A549 (cell line): ENCODE measurements at regions not wholly inside any gene's neighbourhood (a gene's known extent, or its start where the extent isn't known, plus 50 kb on each side); places are given as distances from the start of the nearest gene placed in this dataset.

ENCODE experiments used
- CEBPB ChIP-seq, 2 experiments: fragments of >200 bp in 1 of 2; sonication (Bioruptor Twin) in 1 of 2; formaldehyde crosslinking in 1 of 2; IDR thresholded peaks; 2 replicates each; pipeline ENCODE4 v1.6.1; 2012 to 2016
- EP300 ChIP-seq, 2 experiments: fragments of >200 bp; sonication (Bioruptor Twin); formaldehyde crosslinking; IDR thresholded peaks; 2 replicates in 1 of 2; 3 replicates in 1 of 2; pipeline ENCODE4 v1.6.1; 2016 to 2017
- MAZ ChIP-seq: fragments of 150-350 bp; IDR thresholded peaks from 2 replicates; pipeline ENCODE4 v1.6.1; 2014; ENCODE audit warnings: antibody characterized with exemption, low read depth, low read length, borderline replicate concordance
- NFE2L2 ChIP-seq: fragments of 150-350 bp; conservative IDR thresholded peaks from 2 replicates; pipeline ENCODE4 v1.6.1; 2014; ENCODE audit warnings: low read length
- POLR2A ChIP-seq: IDR thresholded peaks from 2 replicates; pipeline ENCODE4 v1.6.1; 2012; ENCODE audit warnings: mild to moderate bottlenecking, low read length
- ZSCAN20 ChIP-seq: fragments of 250-450 bp; sonication (Bioruptor Pico); IDR thresholded peaks from 2 replicates; pipeline ENCODE4 v1.8.0; 2022; ENCODE audit warnings: mild to moderate bottlenecking, moderate library complexity
- TF ChIP-seq, protein P1 (sequence below): fragments of >200 bp; sonication (Bioruptor Twin); formaldehyde crosslinking; IDR thresholded peaks from 3 replicates; pipeline ENCODE4 v1.5.1; 2016
- TF ChIP-seq, protein P2 (sequence below): fragments of >200 bp; sonication (Bioruptor Twin); formaldehyde crosslinking; IDR thresholded peaks from 3 replicates; pipeline ENCODE4 v1.6.1; 2016
- TF ChIP-seq, protein P3 (sequence below): fragments of 150-350 bp; IDR thresholded peaks from 2 replicates; pipeline ENCODE4 v1.6.1; 2014; ENCODE audit warnings: low read depth, mild to moderate bottlenecking, low read length
- TF ChIP-seq, protein P4 (sequence below): IDR thresholded peaks from 2 replicates; pipeline ENCODE4 v1.6.1; 2012

DNA sequence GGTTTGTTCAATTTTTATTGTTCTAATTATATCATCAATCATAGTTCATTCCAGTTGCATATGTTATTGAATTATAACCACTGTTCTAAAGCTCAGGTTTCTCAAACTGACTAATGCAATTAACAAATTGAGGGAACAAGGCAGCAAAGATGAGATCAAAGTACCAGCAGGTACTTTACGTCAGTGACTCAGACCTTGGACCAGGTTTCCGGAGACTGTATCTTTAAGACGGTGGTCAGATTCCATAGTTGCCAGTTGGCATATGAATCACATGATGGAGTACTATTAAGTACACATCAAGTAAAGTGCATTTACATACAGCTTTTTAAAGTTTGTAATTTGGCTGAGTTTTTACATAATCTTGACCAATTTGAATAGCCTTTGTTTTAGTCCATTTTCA, 583.6 kb upstream of the ROBO2 start:
- TF ChIP-seq ZSCAN20 (CRISPR knock-in tag) (no peak), POLR2A (no peak), CEBPB (IDR thresholded peaks at IDR 0.05) (no peak), NFE2L2 (no peak), EP300 (IDR thresholded peaks at IDR 0.05) (no peak), MAZ (no peak)
- TF ChIP-seq, protein P1, sequence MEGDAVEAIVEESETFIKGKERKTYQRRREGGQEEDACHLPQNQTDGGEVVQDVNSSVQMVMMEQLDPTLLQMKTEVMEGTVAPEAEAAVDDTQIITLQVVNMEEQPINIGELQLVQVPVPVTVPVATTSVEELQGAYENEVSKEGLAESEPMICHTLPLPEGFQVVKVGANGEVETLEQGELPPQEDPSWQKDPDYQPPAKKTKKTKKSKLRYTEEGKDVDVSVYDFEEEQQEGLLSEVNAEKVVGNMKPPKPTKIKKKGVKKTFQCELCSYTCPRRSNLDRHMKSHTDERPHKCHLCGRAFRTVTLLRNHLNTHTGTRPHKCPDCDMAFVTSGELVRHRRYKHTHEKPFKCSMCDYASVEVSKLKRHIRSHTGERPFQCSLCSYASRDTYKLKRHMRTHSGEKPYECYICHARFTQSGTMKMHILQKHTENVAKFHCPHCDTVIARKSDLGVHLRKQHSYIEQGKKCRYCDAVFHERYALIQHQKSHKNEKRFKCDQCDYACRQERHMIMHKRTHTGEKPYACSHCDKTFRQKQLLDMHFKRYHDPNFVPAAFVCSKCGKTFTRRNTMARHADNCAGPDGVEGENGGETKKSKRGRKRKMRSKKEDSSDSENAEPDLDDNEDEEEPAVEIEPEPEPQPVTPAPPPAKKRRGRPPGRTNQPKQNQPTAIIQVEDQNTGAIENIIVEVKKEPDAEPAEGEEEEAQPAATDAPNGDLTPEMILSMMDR: no peak
- TF ChIP-seq, protein P2, sequence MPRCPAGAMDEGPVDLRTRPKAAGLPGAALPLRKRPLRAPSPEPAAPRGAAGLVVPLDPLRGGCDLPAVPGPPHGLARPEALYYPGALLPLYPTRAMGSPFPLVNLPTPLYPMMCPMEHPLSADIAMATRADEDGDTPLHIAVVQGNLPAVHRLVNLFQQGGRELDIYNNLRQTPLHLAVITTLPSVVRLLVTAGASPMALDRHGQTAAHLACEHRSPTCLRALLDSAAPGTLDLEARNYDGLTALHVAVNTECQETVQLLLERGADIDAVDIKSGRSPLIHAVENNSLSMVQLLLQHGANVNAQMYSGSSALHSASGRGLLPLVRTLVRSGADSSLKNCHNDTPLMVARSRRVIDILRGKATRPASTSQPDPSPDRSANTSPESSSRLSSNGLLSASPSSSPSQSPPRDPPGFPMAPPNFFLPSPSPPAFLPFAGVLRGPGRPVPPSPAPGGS: no peak
- TF ChIP-seq, protein P3, sequence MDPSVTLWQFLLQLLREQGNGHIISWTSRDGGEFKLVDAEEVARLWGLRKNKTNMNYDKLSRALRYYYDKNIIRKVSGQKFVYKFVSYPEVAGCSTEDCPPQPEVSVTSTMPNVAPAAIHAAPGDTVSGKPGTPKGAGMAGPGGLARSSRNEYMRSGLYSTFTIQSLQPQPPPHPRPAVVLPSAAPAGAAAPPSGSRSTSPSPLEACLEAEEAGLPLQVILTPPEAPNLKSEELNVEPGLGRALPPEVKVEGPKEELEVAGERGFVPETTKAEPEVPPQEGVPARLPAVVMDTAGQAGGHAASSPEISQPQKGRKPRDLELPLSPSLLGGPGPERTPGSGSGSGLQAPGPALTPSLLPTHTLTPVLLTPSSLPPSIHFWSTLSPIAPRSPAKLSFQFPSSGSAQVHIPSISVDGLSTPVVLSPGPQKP: no peak
- TF ChIP-seq, protein P4, sequence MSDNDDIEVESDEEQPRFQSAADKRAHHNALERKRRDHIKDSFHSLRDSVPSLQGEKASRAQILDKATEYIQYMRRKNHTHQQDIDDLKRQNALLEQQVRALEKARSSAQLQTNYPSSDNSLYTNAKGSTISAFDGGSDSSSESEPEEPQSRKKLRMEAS: no peak
